Stimulated activated CD8-positive, alpha-beta memory T cell treated with anti-CD3 and anti-CD28 coated beads, Interleukin-7, amount 100 ng/mL, for 4 hours (primary cell): ENCODE measurements at regions not wholly inside any gene's neighbourhood (a gene's known extent, or its start where the extent isn't known, plus 50 kb on each side); places are given as distances from the start of the nearest gene placed in this dataset.

Experiments
- DNase-seq, 2 donors: peaks; one replicate each; pipeline ENCODE4 v3.0.0-alpha.2; 2020; ENCODE audit warnings: low read depth in 2 of 2

- DNase-seq: no peak
Measured at GRCh38 chr18:40450751-40451150, 1504.3 kb upstream of the PIK3C3 start.

- no peak for DNase-seq
Measured at GRCh38 chr18:40447820-40448219, 1507.2 kb upstream of the PIK3C3 start.

GRCh38 chr18:40440088-40440487 is 1514.9 kb upstream of the PIK3C3 start:
- no peak for DNase-seq

- DNase-seq: no peak
Measured at GRCh38 chr18:40437517-40437916, 1517.5 kb upstream of the PIK3C3 start.

GRCh38 chr18:40431071-40431985 is 1523.7 kb upstream of the PIK3C3 start:
- no peak for DNase-seq

- DNase-seq: no peak
Measured at GRCh38 chr18:40423291-40423690, 1531.7 kb upstream of the PIK3C3 start.

GRCh38 chr18:40420675-40421074 is 1534.4 kb upstream of the PIK3C3 start:
- DNase-seq: no peak

GRCh38 chr18:40417501-40417900 is 1537.5 kb upstream of the PIK3C3 start:
- DNase-seq: no peak

GRCh38 chr18:40415821-40416220 is 1539.2 kb upstream of the PIK3C3 start:
- no peak for DNase-seq

- no peak for DNase-seq
Measured at GRCh38 chr18:40415176-40415791, 1539.8 kb upstream of the PIK3C3 start.

- DNase-seq: no peak
Measured at GRCh38 chr18:40414155-40414754, 1540.8 kb upstream of the PIK3C3 start.

GRCh38 chr18:40413160-40413559 is 1541.9 kb upstream of the PIK3C3 start:
- DNase-seq: no peak

GRCh38 chr18:40412410-40412809 is 1542.6 kb upstream of the PIK3C3 start:
- DNase-seq: no peak

GRCh38 chr18:40407909-40408308 is 1547.1 kb upstream of the PIK3C3 start:
- DNase-seq: no peak

GRCh38 chr18:40404284-40404683 is 1550.8 kb upstream of the PIK3C3 start:
- no peak for DNase-seq

- no peak for DNase-seq
Measured at GRCh38 chr18:40402052-40402451, 1553.0 kb upstream of the PIK3C3 start.

- DNase-seq: no peak
Measured at GRCh38 chr18:40388121-40388520, 1566.9 kb upstream of the PIK3C3 start.

- DNase-seq: no peak
Measured at GRCh38 chr18:40387130-40387787, 1567.8 kb upstream of the PIK3C3 start.

- no peak for DNase-seq
Measured at GRCh38 chr18:40382197-40382596, 1572.8 kb upstream of the PIK3C3 start.

GRCh38 chr18:40380686-40381439 is 1574.2 kb upstream of the PIK3C3 start:
- no peak for DNase-seq

- no peak for DNase-seq
Measured at GRCh38 chr18:40375837-40376236, 1579.2 kb upstream of the PIK3C3 start.

- DNase-seq: no peak
Measured at GRCh38 chr18:40371673-40372072, 1583.4 kb upstream of the PIK3C3 start.
